ENCODE measurements at regions not wholly inside any gene's neighbourhood (a gene's known extent, or its start where the extent isn't known, plus 50 kb on each side); places are given as distances from the start of the nearest gene placed in this dataset.

GRCh38 chr17:54063639-54064038 is 240.9 kb downstream of the KIF2B start:
- TF ChIP-seq REST (IDR thresholded peaks at IDR 0.05), result no peak
- no peak for TF ChIP-seq TAF1 (conservative IDR thresholded peaks at IDR 0.05)
- no peak for TF ChIP-seq ATF3 (IDR thresholded peaks at IDR 0.05)
- TF ChIP-seq, protein P1, sequence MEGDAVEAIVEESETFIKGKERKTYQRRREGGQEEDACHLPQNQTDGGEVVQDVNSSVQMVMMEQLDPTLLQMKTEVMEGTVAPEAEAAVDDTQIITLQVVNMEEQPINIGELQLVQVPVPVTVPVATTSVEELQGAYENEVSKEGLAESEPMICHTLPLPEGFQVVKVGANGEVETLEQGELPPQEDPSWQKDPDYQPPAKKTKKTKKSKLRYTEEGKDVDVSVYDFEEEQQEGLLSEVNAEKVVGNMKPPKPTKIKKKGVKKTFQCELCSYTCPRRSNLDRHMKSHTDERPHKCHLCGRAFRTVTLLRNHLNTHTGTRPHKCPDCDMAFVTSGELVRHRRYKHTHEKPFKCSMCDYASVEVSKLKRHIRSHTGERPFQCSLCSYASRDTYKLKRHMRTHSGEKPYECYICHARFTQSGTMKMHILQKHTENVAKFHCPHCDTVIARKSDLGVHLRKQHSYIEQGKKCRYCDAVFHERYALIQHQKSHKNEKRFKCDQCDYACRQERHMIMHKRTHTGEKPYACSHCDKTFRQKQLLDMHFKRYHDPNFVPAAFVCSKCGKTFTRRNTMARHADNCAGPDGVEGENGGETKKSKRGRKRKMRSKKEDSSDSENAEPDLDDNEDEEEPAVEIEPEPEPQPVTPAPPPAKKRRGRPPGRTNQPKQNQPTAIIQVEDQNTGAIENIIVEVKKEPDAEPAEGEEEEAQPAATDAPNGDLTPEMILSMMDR (IDR thresholded peaks at IDR 0.05; ENCODE audit: low read depth, low read length, missing input control), result no peak
- TF ChIP-seq, protein P2, sequence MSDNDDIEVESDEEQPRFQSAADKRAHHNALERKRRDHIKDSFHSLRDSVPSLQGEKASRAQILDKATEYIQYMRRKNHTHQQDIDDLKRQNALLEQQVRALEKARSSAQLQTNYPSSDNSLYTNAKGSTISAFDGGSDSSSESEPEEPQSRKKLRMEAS (IDR thresholded peaks at IDR 0.05), result no peak
- no peak for TF ChIP-seq NR2F2 (IDR thresholded peaks at IDR 0.05)

Data from liver (tissue), 3 donors.